IPS DF 19.7 (cell line): ENCODE measurements at regions not wholly inside any gene's neighbourhood (a gene's known extent, or its start where the extent isn't known, plus 50 kb on each side); places are given as distances from the start of the nearest gene placed in this dataset.

Experiments used
- DNase-seq: peaks from one replicate; pipeline ENCODE4 v3.0.0-alpha.2; 2013; ENCODE audit warnings: low read depth, low spot score

GRCh38 chr3:84877092-84877491 lies 81.7 kb upstream of the CADM2 start:
- DNase-seq: no peak

GRCh38 chr3:84881288-84881687 lies 77.5 kb upstream of the CADM2 start:
- no peak for DNase-seq

GRCh38 chr3:84885199-84885882 lies 73.4 kb upstream of the CADM2 start:
- DNase-seq: no peak

GRCh38 chr3:84891851-84892250 lies 66.9 kb upstream of the CADM2 start:
- no peak for DNase-seq

GRCh38 chr3:84893211-84893610 lies 65.6 kb upstream of the CADM2 start:
- DNase-seq: no peak

- no peak for DNase-seq
These were observed 54.6 kb upstream of the CADM2 start for GRCh38 chr3:84904212-84904611.

GRCh38 chr3:84904816-84905555 lies 53.8 kb upstream of the CADM2 start:
- DNase-seq: no peak

GRCh38 chr3:84905556-84905920 lies 53.3 kb upstream of the CADM2 start:
- DNase-seq: no peak

- DNase-seq: no peak
These were observed 52.7 kb upstream of the CADM2 start for GRCh38 chr3:84906065-84906464.
